Liver (tissue), 8 donors: ENCODE measurements at regions not wholly inside any gene's neighbourhood (a gene's known extent, or its start where the extent isn't known, plus 50 kb on each side); places are given as distances from the start of the nearest gene placed in this dataset.

Experiments
- DNase-seq: peaks from one replicate; pipeline ENCODE4 v3.0.0-alpha.2; 2017; ENCODE audit warnings: low spot score
- H3K27ac ChIP-seq, 2 donors: one replicate each; pipeline ENCODE4 v1.7.0; 2013; ENCODE audit warnings: inconsistent platforms in 2 of 2, low read length in 2 of 2, control low read depth in 1 of 2, low read depth in 1 of 2, mild to moderate bottlenecking in 1 of 2
- H3K27me3 ChIP-seq, 4 donors: one replicate each; pipeline versions ENCODE4 v1.6.1 to v1.7.0; 2013; ENCODE audit warnings: low read length in 3 of 4, inconsistent platforms in 1 of 4, mild to moderate bottlenecking in 1 of 4, moderate library complexity in 1 of 4; ENCODE audit not compliant: control insufficient read depth in 4 of 4, insufficient read depth in 4 of 4
- H3K36me3 ChIP-seq, 4 donors: one replicate each; pipeline versions ENCODE4 v1.6.1 to v1.7.0; 2013; ENCODE audit warnings: low read length in 3 of 4, mild to moderate bottlenecking in 3 of 4, low read depth in 1 of 4, moderate library complexity in 1 of 4; ENCODE audit not compliant: control insufficient read depth in 4 of 4, insufficient read depth in 3 of 4
- H3K4me1 ChIP-seq, 4 donors: one replicate each; pipeline versions ENCODE4 v1.6.1 to v1.7.0; 2013; ENCODE audit warnings: low read length in 3 of 4, mild to moderate bottlenecking in 3 of 4, moderate library complexity in 1 of 4; ENCODE audit not compliant: control insufficient read depth in 4 of 4, insufficient read depth in 4 of 4
- H3K4me3 ChIP-seq, 3 donors: one replicate each; pipeline versions ENCODE4 v1.6.1 to v1.7.0; 2013; ENCODE audit warnings: low read length in 3 of 3, control low read depth in 1 of 3, low read depth in 1 of 3, mild to moderate bottlenecking in 1 of 3
- H3K9ac ChIP-seq, 2 donors: one replicate each; pipeline ENCODE4 v1.7.0; 2013; ENCODE audit warnings: low read length in 2 of 2, mild to moderate bottlenecking in 2 of 2, moderate library complexity in 2 of 2, control low read depth in 1 of 2, low read depth in 1 of 2
- H3K9me3 ChIP-seq, 4 donors: one replicate each; pipeline versions ENCODE4 v1.6.1 to v1.7.0; 2013; ENCODE audit warnings: low read length in 3 of 4; ENCODE audit not compliant: control insufficient read depth in 4 of 4
- EGR1 ChIP-seq, 2 donors: IDR thresholded peaks; 2 replicates each; pipeline ENCODE4 v1.6.1; 2016 to 2018; ENCODE audit warnings: antibody characterized with exemption in 2 of 2, low read depth in 2 of 2
- FOXA2 ChIP-seq: IDR thresholded peaks from 2 replicates; pipeline ENCODE4 v1.6.1; 2016; ENCODE audit warnings: antibody characterized with exemption
- GABPA ChIP-seq, 2 donors: IDR thresholded peaks in 1 of 2; conservative IDR thresholded peaks in 1 of 2; 2 replicates each; pipeline ENCODE4 v1.6.1; 2016; ENCODE audit warnings: antibody characterized with exemption in 2 of 2, mild to moderate bottlenecking in 1 of 2, moderate library complexity in 1 of 2
- HNF4A ChIP-seq, 2 donors: conservative IDR thresholded peaks; 2 replicates each; pipeline ENCODE4 v1.6.1; 2016; ENCODE audit warnings: antibody characterized with exemption in 2 of 2, mild to moderate bottlenecking in 2 of 2
- HNF4G ChIP-seq: IDR thresholded peaks from 2 replicates; pipeline ENCODE4 v1.6.1; 2016; ENCODE audit warnings: antibody characterized with exemption
- MAX ChIP-seq: IDR thresholded peaks from 2 replicates; pipeline ENCODE4 v1.6.1; 2016; ENCODE audit warnings: antibody characterized with exemption
- RAD21 ChIP-seq, 2 donors: IDR thresholded peaks; 2 replicates each; pipeline ENCODE4 v1.6.1; 2016; ENCODE audit warnings: antibody characterized with exemption in 2 of 2, mild to moderate bottlenecking in 2 of 2
- REST ChIP-seq: IDR thresholded peaks from 2 replicates; pipeline ENCODE4 v1.6.1; 2016; ENCODE audit warnings: antibody characterized with exemption, mild to moderate bottlenecking
- RXRA ChIP-seq, 2 donors: IDR thresholded peaks; 2 replicates each; pipeline ENCODE4 v1.6.1; 2017 to 2018; ENCODE audit warnings: antibody characterized with exemption in 2 of 2, mild to moderate bottlenecking in 1 of 2
- SP1 ChIP-seq: IDR thresholded peaks from 2 replicates; pipeline ENCODE4 v1.6.1; 2018; ENCODE audit warnings: antibody characterized with exemption, mild to moderate bottlenecking
- TAF1 ChIP-seq: conservative IDR thresholded peaks from 2 replicates; pipeline ENCODE4 v1.6.1; 2016; ENCODE audit warnings: antibody characterized with exemption, mild to moderate bottlenecking
- YY1 ChIP-seq: IDR thresholded peaks from 2 replicates; pipeline ENCODE4 v1.6.1; 2016; ENCODE audit warnings: antibody characterized with exemption, mild to moderate bottlenecking
- ZBTB33 ChIP-seq: IDR thresholded peaks from 2 replicates; pipeline ENCODE4 v1.6.1; 2016; ENCODE audit warnings: antibody characterized with exemption
- WGBS: extraction: QIAGEN DNeasy Blood & Tissue Kit; methylation state at CpG from one replicate; pipeline ENCODE4 v1.1.7; 2013; 5-methylcytosine and 5-hydroxymethylcytosine counted together
- TF ChIP-seq, protein P1 (sequence below): fragments of 150-350 bp; IDR thresholded peaks from 2 replicates; pipeline ENCODE4 v1.5.1; 2017; ENCODE audit warnings: improper control_type of control experiment, low read depth, low read length; ENCODE audit not compliant: missing input control
- TF ChIP-seq, protein P2 (sequence below): IDR thresholded peaks from 2 replicates; pipeline ENCODE4 v1.6.1; 2016; ENCODE audit warnings: antibody characterized with exemption
- donor health status: healthy.
- donor health status: healthy.
- donor health status: healthy.
- donor health status: healthy.
- donor health status: healthy.

DNA sequence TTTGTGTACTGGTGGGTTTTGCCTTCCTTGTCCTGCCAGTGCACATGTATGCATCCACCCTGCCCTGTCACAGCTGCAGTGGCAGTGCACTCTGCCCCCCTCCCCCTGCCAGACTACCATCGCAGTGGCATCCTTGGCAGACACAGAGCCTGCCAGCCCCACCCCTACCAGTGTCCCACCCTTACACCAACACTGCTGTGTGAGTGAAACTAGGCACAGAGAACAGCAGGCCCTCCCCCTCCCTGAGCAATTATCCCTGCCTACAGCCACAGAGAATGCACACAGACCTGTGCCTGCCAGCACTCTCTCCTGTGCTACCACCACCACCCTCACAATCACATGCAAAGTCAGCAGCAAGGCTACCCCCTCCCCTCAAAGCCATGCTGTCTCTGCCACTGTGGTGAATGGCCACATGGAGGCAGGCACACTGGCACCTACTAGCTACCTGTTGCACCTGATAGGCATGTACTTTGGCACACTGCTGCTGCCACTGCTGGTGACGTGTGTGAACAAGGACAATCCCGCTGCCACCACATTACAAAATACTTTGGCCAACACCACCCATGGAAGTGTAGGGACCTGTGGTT lies 239.8 kb downstream of the CALCRL start (continued):
- no peak for TF ChIP-seq YY1

GRCh38 chr2:187207126-187207525 lies 240.9 kb downstream of the CALCRL start:
- no peaks in the 10 kb centered on the region for H3K27me3 ChIP-seq
- no peak overlapping the region for H3K9ac ChIP-seq
- no peak overlapping the region for H3K27ac ChIP-seq
- no peaks in the 10 kb centered on the region for H3K4me1 ChIP-seq
- no peak overlapping the region for H3K4me3 ChIP-seq
- H3K9me3 ChIP-seq: peaks cover 0 to under 1% (median 0%) of the 10 kb centered on the region in 4 donors
- 66% methylated on average over 2 of the region's 2 CpGs for WGBS
- no peaks in the 10 kb centered on the region for H3K36me3 ChIP-seq
- TF ChIP-seq RAD21 (IDR thresholded peaks at IDR 0.05) (no peak), SP1 (no peak), ZBTB33 (no peak), FOXA2 (no peak), YY1 (no peak), HNF4G (no peak), HNF4A (conservative IDR thresholded peaks at IDR 0.05) (no peak), GABPA (IDR thresholded peaks at IDR 0.05 in 1 of 2, conservative IDR thresholded peaks at IDR 0.05 in 1 of 2) (no peak), RXRA (IDR thresholded peaks at IDR 0.05) (no peak), MAX (no peak)
- TF ChIP-seq, protein P1, sequence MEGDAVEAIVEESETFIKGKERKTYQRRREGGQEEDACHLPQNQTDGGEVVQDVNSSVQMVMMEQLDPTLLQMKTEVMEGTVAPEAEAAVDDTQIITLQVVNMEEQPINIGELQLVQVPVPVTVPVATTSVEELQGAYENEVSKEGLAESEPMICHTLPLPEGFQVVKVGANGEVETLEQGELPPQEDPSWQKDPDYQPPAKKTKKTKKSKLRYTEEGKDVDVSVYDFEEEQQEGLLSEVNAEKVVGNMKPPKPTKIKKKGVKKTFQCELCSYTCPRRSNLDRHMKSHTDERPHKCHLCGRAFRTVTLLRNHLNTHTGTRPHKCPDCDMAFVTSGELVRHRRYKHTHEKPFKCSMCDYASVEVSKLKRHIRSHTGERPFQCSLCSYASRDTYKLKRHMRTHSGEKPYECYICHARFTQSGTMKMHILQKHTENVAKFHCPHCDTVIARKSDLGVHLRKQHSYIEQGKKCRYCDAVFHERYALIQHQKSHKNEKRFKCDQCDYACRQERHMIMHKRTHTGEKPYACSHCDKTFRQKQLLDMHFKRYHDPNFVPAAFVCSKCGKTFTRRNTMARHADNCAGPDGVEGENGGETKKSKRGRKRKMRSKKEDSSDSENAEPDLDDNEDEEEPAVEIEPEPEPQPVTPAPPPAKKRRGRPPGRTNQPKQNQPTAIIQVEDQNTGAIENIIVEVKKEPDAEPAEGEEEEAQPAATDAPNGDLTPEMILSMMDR: no peak
- no peak for DNase-seq

DNA sequence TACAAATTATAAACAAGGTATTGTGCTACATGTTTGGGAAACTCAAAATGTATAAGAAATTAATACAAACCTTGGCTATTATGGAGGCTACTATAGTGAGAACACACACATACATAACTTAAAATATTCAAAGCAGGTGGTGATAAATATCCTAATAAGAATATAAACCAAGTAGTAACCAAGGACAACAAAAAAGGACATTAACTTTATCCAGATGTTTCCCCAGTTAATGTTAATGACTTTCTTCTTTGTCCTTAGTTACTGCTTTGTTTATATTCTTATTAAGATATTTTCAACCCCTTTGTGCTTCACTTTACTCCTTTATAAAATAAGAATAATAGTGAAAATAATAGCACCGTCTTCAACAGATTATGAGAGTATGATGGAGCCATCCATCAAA lies 241.6 kb downstream of the CALCRL start:
- WGBS: 81% methylated on average over 1 of the region's 1 CpG
- no peak overlapping the region for H3K27ac ChIP-seq
- no peak for DNase-seq

More for the DNA sequence above, 241.6 kb downstream of the CALCRL start:
- H3K4me1 ChIP-seq: no peaks in the 10 kb centered on the region
- TF ChIP-seq MAX (no peak), HNF4A (conservative IDR thresholded peaks at IDR 0.05) (no peak), SP1 (no peak), REST (no peak), EGR1 (IDR thresholded peaks at IDR 0.05; ENCODE audit: low read depth in 2 of 2) (no peak), YY1 (no peak), TAF1 (no peak)
- TF ChIP-seq, protein P2, sequence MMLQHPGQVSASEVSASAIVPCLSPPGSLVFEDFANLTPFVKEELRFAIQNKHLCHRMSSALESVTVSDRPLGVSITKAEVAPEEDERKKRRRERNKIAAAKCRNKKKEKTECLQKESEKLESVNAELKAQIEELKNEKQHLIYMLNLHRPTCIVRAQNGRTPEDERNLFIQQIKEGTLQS: no peak
- H3K36me3 ChIP-seq: no peaks in the 10 kb centered on the region
- H3K4me3 ChIP-seq: no peak overlapping the region
- no peaks in the 10 kb centered on the region for H3K9me3 ChIP-seq
- H3K9ac ChIP-seq: no peak overlapping the region
- no peaks in the 10 kb centered on the region for H3K27me3 ChIP-seq
